NB4 (cell line): ENCODE measurements at regions not wholly inside any gene's neighbourhood (a gene's known extent, or its start where the extent isn't known, plus 50 kb on each side); places are given as distances from the start of the nearest gene placed in this dataset.

ENCODE experiments used
- DNase-seq: peaks from one replicate; pipeline ENCODE4 v3.0.0; 2010; ENCODE audit warnings: low read depth
- H3K4me3 ChIP-seq: one replicate; pipeline ENCODE4 v1.5.1; 2011; ENCODE audit warnings: mild to moderate bottlenecking, low read depth, low read length, moderate library complexity
- CTCF ChIP-seq: IDR thresholded peaks from one replicate; pipeline ENCODE4 v1.5.1; 2012; ENCODE audit warnings: low read depth, low read length
- MAX ChIP-seq: IDR thresholded peaks from 2 replicates; pipeline ENCODE4 v1.6.1; 2011; ENCODE audit warnings: low read depth, low read length
- MYC ChIP-seq: IDR thresholded peaks from 2 replicates; pipeline ENCODE4 v1.6.1; 2011; ENCODE audit warnings: low read depth, low read length
- POLR2A ChIP-seq: IDR thresholded peaks from 2 replicates; pipeline ENCODE4 v1.6.1; 2011; ENCODE audit warnings: mild to moderate bottlenecking; ENCODE audit not compliant: insufficient read length; ENCODE audit errors: extremely low read depth

- TF ChIP-seq CTCF = no peak
- TF ChIP-seq MAX = no peak
- no peak for TF ChIP-seq POLR2A
- H3K4me3 ChIP-seq = no peak overlapping the region
- no peak for DNase-seq
Measured at GRCh38 chr7:153934048-153934447, 118.2 kb upstream of the DPP6 start.

- no peak overlapping the region for H3K4me3 ChIP-seq
- no peak for TF ChIP-seq CTCF
- TF ChIP-seq MYC = no peak
- TF ChIP-seq POLR2A = no peak
- no peak for DNase-seq
Measured at GRCh38 chr7:153934629-153935028, 117.6 kb upstream of the DPP6 start.

GRCh38 chr7:153935095-153935494 lies 117.1 kb upstream of the DPP6 start:
- no peak overlapping the region for H3K4me3 ChIP-seq
- TF ChIP-seq POLR2A = no peak
- TF ChIP-seq MAX = no peak
- TF ChIP-seq MYC = no peak
- TF ChIP-seq CTCF = no peak
- DNase-seq = no peak

- DNase-seq = no peak
- no peak overlapping the region for H3K4me3 ChIP-seq
Measured at GRCh38 chr7:153938451-153938850, 113.7 kb upstream of the DPP6 start.

GRCh38 chr7:153939177-153939576 lies 113.0 kb upstream of the DPP6 start:
- TF ChIP-seq CTCF = no peak
- TF ChIP-seq MAX = no peak
- no peak for TF ChIP-seq POLR2A
- no peak for TF ChIP-seq MYC
- H3K4me3 ChIP-seq = no peak overlapping the region
- no peak for DNase-seq

More at GRCh38 chr7:153938451-153938850, 113.7 kb upstream of the DPP6 start:
- TF ChIP-seq MYC (no peak), MAX (no peak), CTCF (no peak), POLR2A (no peak)

- H3K4me3 ChIP-seq = no peak overlapping the region
- no peak for TF ChIP-seq POLR2A
- TF ChIP-seq CTCF = no peak
- TF ChIP-seq MYC = no peak
- no peak for TF ChIP-seq MAX
Measured at GRCh38 chr7:153939654-153940053, 112.5 kb upstream of the DPP6 start.

More at GRCh38 chr7:153939654-153940053, 112.5 kb upstream of the DPP6 start:
- DNase-seq = no peak
